ENCODE measurements at regions not wholly inside any gene's neighbourhood (a gene's known extent, or its start where the extent isn't known, plus 50 kb on each side); places are given as distances from the start of the nearest gene placed in this dataset.

- intact Hi-C loops (cut with micrococcal nuclease): no loop called here
- no peaks in the 10 kb centered on the region for H3K27me3 Mint-ChIP-seq (ENCODE audit: low read depth)
- no peak overlapping the region for H3K4me3 Mint-ChIP-seq (ENCODE audit: low read depth)
- no peak for DNase-seq (ENCODE audit: low spot score)
- H3K9me3 Mint-ChIP-seq: peaks cover 3% of the 10 kb centered on the region
- no peaks in the 10 kb centered on the region for H3K4me1 Mint-ChIP-seq (ENCODE audit: low read depth)
- H3K36me3 Mint-ChIP-seq (ENCODE audit: low read depth): no peaks in the 10 kb centered on the region
- no peak overlapping the region for H3K27ac Mint-ChIP-seq
These were observed 345.1 kb downstream of the BTBD3 start for GRCh38 chr20:12262747-12263146.

- no peaks in the 10 kb centered on the region for H3K36me3 Mint-ChIP-seq (ENCODE audit: low read depth)
- H3K4me3 Mint-ChIP-seq (ENCODE audit: low read depth): no peak overlapping the region
- intact Hi-C loops (cut with micrococcal nuclease): no loop called here
- H3K27me3 Mint-ChIP-seq (ENCODE audit: low read depth): no peaks in the 10 kb centered on the region
- H3K27ac Mint-ChIP-seq: no peak overlapping the region
- H3K9me3 Mint-ChIP-seq: peaks cover 7% of the 10 kb centered on the region
- H3K4me1 Mint-ChIP-seq (ENCODE audit: low read depth): no peaks in the 10 kb centered on the region
- no peak for DNase-seq (ENCODE audit: low spot score)
These were observed 347.0 kb downstream of the BTBD3 start for GRCh38 chr20:12264711-12265110.

GRCh38 chr20:12265662-12266061, 348.0 kb downstream of the BTBD3 start:
- Mint-ChIP-seq H3K4me3 (ENCODE audit: low read depth) (no peak overlapping the region), H3K27ac (no peak overlapping the region), H3K9me3 (peaks cover 13% of the 10 kb centered on the region), H3K4me1 (ENCODE audit: low read depth) (no peaks in the 10 kb centered on the region), H3K27me3 (ENCODE audit: low read depth) (no peaks in the 10 kb centered on the region), H3K36me3 (ENCODE audit: low read depth) (no peaks in the 10 kb centered on the region)
- intact Hi-C loops (cut with micrococcal nuclease): no loop called here
- DNase-seq (ENCODE audit: low spot score): no peak

- Mint-ChIP-seq H3K4me3 (ENCODE audit: low read depth) (no peak overlapping the region), H3K9me3 (peaks cover 11% of the 10 kb centered on the region), H3K36me3 (ENCODE audit: low read depth) (no peaks in the 10 kb centered on the region), H3K27me3 (ENCODE audit: low read depth) (no peaks in the 10 kb centered on the region), H3K27ac (no peak overlapping the region), H3K4me1 (ENCODE audit: low read depth) (no peaks in the 10 kb centered on the region)
- intact Hi-C loops (cut with micrococcal nuclease): no loop called here
- DNase-seq (ENCODE audit: low spot score): no peak
These were observed 351.9 kb downstream of the BTBD3 start for GRCh38 chr20:12269579-12269978.

- intact Hi-C loops (cut with micrococcal nuclease): no loop called here
- DNase-seq (ENCODE audit: low spot score): no peak
- no peaks in the 10 kb centered on the region for H3K27me3 Mint-ChIP-seq (ENCODE audit: low read depth)
- peaks cover 11% of the 10 kb centered on the region for H3K9me3 Mint-ChIP-seq
- H3K4me1 Mint-ChIP-seq (ENCODE audit: low read depth): no peaks in the 10 kb centered on the region
- no peak overlapping the region for H3K27ac Mint-ChIP-seq
- H3K4me3 Mint-ChIP-seq (ENCODE audit: low read depth): no peak overlapping the region
- no peaks in the 10 kb centered on the region for H3K36me3 Mint-ChIP-seq (ENCODE audit: low read depth)
These were observed 353.2 kb downstream of the BTBD3 start for GRCh38 chr20:12270863-12271262.

- H3K27ac Mint-ChIP-seq: no peak overlapping the region
- DNase-seq (ENCODE audit: low spot score): no peak
- H3K36me3 Mint-ChIP-seq (ENCODE audit: low read depth): no peaks in the 10 kb centered on the region
- H3K4me1 Mint-ChIP-seq (ENCODE audit: low read depth): no peaks in the 10 kb centered on the region
- H3K9me3 Mint-ChIP-seq: peaks cover 15% of the 10 kb centered on the region
- no peaks in the 10 kb centered on the region for H3K27me3 Mint-ChIP-seq (ENCODE audit: low read depth)
- no peak overlapping the region for H3K4me3 Mint-ChIP-seq (ENCODE audit: low read depth)
- intact Hi-C loops (cut with micrococcal nuclease): no loop called here
These were observed 358.4 kb downstream of the BTBD3 start for GRCh38 chr20:12276011-12276673.

GRCh38 chr20:12287575-12287974, 369.9 kb downstream of the BTBD3 start:
- H3K36me3 Mint-ChIP-seq (ENCODE audit: low read depth): no peaks in the 10 kb centered on the region
- H3K4me3 Mint-ChIP-seq (ENCODE audit: low read depth): no peak overlapping the region
- H3K27me3 Mint-ChIP-seq (ENCODE audit: low read depth): no peaks in the 10 kb centered on the region
- H3K27ac Mint-ChIP-seq: no peak overlapping the region
- H3K4me1 Mint-ChIP-seq (ENCODE audit: low read depth): no peaks in the 10 kb centered on the region
- peaks cover 19% of the 10 kb centered on the region for H3K9me3 Mint-ChIP-seq
- no peak for DNase-seq (ENCODE audit: low spot score)
- intact Hi-C loops (cut with micrococcal nuclease): no loop called here

GRCh38 chr20:12289465-12289864, 371.8 kb downstream of the BTBD3 start:
- Mint-ChIP-seq H3K36me3 (ENCODE audit: low read depth) (no peaks in the 10 kb centered on the region), H3K4me1 (ENCODE audit: low read depth) (no peaks in the 10 kb centered on the region)
- no peak for DNase-seq (ENCODE audit: low spot score)

GRCh38 chr20:12291386-12291785, 373.7 kb downstream of the BTBD3 start:
- Mint-ChIP-seq H3K4me3 (ENCODE audit: low read depth) (no peak overlapping the region), H3K27me3 (ENCODE audit: low read depth) (no peaks in the 10 kb centered on the region), H3K9me3 (peaks cover 35% of the 10 kb centered on the region), H3K36me3 (ENCODE audit: low read depth) (no peaks in the 10 kb centered on the region), H3K27ac (no peak overlapping the region), H3K4me1 (ENCODE audit: low read depth) (no peaks in the 10 kb centered on the region)
- intact Hi-C loops (cut with micrococcal nuclease): no loop called here
- DNase-seq (ENCODE audit: low spot score): no peak

More at GRCh38 chr20:12289465-12289864, 371.8 kb downstream of the BTBD3 start:
- no peak overlapping the region for H3K4me3 Mint-ChIP-seq (ENCODE audit: low read depth)
- no peak overlapping the region for H3K27ac Mint-ChIP-seq
- H3K9me3 Mint-ChIP-seq: peaks cover 19% of the 10 kb centered on the region
- no peaks in the 10 kb centered on the region for H3K27me3 Mint-ChIP-seq (ENCODE audit: low read depth)
- intact Hi-C loops (cut with micrococcal nuclease): no loop called here

- H3K36me3 Mint-ChIP-seq (ENCODE audit: low read depth): no peaks in the 10 kb centered on the region
- no peak for DNase-seq (ENCODE audit: low spot score)
- no peak overlapping the region for H3K27ac Mint-ChIP-seq
- intact Hi-C loops (cut with micrococcal nuclease): no loop called here
- peaks cover 50% of the 10 kb centered on the region for H3K9me3 Mint-ChIP-seq
- H3K4me1 Mint-ChIP-seq (ENCODE audit: low read depth): no peaks in the 10 kb centered on the region
- H3K27me3 Mint-ChIP-seq (ENCODE audit: low read depth): no peaks in the 10 kb centered on the region
- H3K4me3 Mint-ChIP-seq (ENCODE audit: low read depth): no peak overlapping the region
These were observed 376.2 kb downstream of the BTBD3 start for GRCh38 chr20:12293900-12294299.

GRCh38 chr20:12294678-12295077, 377.0 kb downstream of the BTBD3 start:
- Mint-ChIP-seq H3K36me3 (ENCODE audit: low read depth) (no peaks in the 10 kb centered on the region), H3K27ac (no peak overlapping the region), H3K9me3 (peaks cover 51% of the 10 kb centered on the region), H3K4me3 (ENCODE audit: low read depth) (no peak overlapping the region), H3K4me1 (ENCODE audit: low read depth) (no peaks in the 10 kb centered on the region), H3K27me3 (ENCODE audit: low read depth) (no peaks in the 10 kb centered on the region)
- DNase-seq (ENCODE audit: low spot score): no peak
- intact Hi-C loops (cut with micrococcal nuclease): no loop called here

- H3K4me3 Mint-ChIP-seq (ENCODE audit: low read depth): no peak overlapping the region
- H3K27me3 Mint-ChIP-seq (ENCODE audit: low read depth): no peaks in the 10 kb centered on the region
- no peaks in the 10 kb centered on the region for H3K36me3 Mint-ChIP-seq (ENCODE audit: low read depth)
- peaks cover 36% of the 10 kb centered on the region for H3K9me3 Mint-ChIP-seq
- no peaks in the 10 kb centered on the region for H3K4me1 Mint-ChIP-seq (ENCODE audit: low read depth)
- no peak for DNase-seq (ENCODE audit: low spot score)
- intact Hi-C loops (cut with micrococcal nuclease): no loop called here
- H3K27ac Mint-ChIP-seq: no peak overlapping the region
These were observed 387.7 kb downstream of the BTBD3 start for GRCh38 chr20:12305188-12305950.

GRCh38 chr20:12306107-12306506, 388.4 kb downstream of the BTBD3 start:
- H3K9me3 Mint-ChIP-seq: peaks cover 40% of the 10 kb centered on the region
- H3K27ac Mint-ChIP-seq: no peak overlapping the region
- intact Hi-C loops (cut with micrococcal nuclease): no loop called here
- DNase-seq (ENCODE audit: low spot score): no peak
- no peaks in the 10 kb centered on the region for H3K36me3 Mint-ChIP-seq (ENCODE audit: low read depth)
- H3K27me3 Mint-ChIP-seq (ENCODE audit: low read depth): no peaks in the 10 kb centered on the region
- no peaks in the 10 kb centered on the region for H3K4me1 Mint-ChIP-seq (ENCODE audit: low read depth)
- no peak overlapping the region for H3K4me3 Mint-ChIP-seq (ENCODE audit: low read depth)
